H1 (cell line): ENCODE measurements at regions not wholly inside any gene's neighbourhood (a gene's known extent, or its start where the extent isn't known, plus 50 kb on each side); places are given as distances from the start of the nearest gene placed in this dataset.

Experiments used
- CTCF ChIA-PET: fragments of 300-600 bp; sonication (Branson Sonifier 250); formaldehyde crosslinking; loops from one replicate; lab custom pipeline; 2021; ENCODE audit not compliant: partially characterized antibody; lab: Charles Lee
- POLR2A ChIA-PET: fragments of 300-600 bp; sonication (Branson Sonifier 250); formaldehyde crosslinking; loops from one replicate; lab custom pipeline; 2021; ENCODE audit warnings: inconsistent platforms; ENCODE audit not compliant: partially characterized antibody; lab: Charles Lee
- DNase-seq, 2 experiments: peaks; one replicate each; pipeline versions ENCODE4 v3.0.0 to v3.0.0-alpha.2; 2010 to 2022; ENCODE audit warnings: low spot score in 2 of 2, low read depth in 1 of 2, mixed read lengths in 1 of 2
- FAIRE-seq: peaks from 2 replicates; lab custom pipeline; 2011; peaks lifted over from hg19 to GRCh38; lab: Jason Lieb, UNC
- H2AFZ ChIP-seq: 2 replicates; pipeline ENCODE4 v1.8.1; 2012; ENCODE audit warnings: low read length, inconsistent platforms
- H2AK5ac ChIP-seq: 2 replicates; pipeline ENCODE4 v1.6.1; 2013; ENCODE audit warnings: low read depth, low read length
- H2BK120ac ChIP-seq: replicated peaks from 2 replicates; pipeline ENCODE3; 2013; ENCODE audit warnings: low read depth, low read length, inconsistent platforms
- H2BK12ac ChIP-seq: 2 replicates; pipeline ENCODE4 v1.6.1; 2013; ENCODE audit warnings: low read depth, low read length
- H2BK15ac ChIP-seq: 2 replicates; pipeline ENCODE4 v1.6.1; 2013; ENCODE audit warnings: low read length
- H2BK20ac ChIP-seq: 2 replicates; pipeline ENCODE4 v1.6.1; 2013; ENCODE audit warnings: low read length
- H2BK5ac ChIP-seq: 2 replicates; pipeline ENCODE4 v1.6.1; 2013; ENCODE audit warnings: low read depth, low read length
- H3K14ac ChIP-seq: 2 replicates; pipeline ENCODE4 v1.6.1; 2013; ENCODE audit warnings: inconsistent platforms; ENCODE audit not compliant: insufficient read length
- H3K18ac ChIP-seq: 2 replicates; pipeline ENCODE4 v1.6.1; 2013; ENCODE audit warnings: low read length; ENCODE audit errors: extremely low read depth
- H3K23ac ChIP-seq: 2 replicates; pipeline ENCODE4 v1.6.1; 2013; ENCODE audit warnings: inconsistent platforms; ENCODE audit not compliant: insufficient read length
- H3K23me2 ChIP-seq: 2 replicates; pipeline ENCODE4 v1.6.1; 2013; ENCODE audit warnings: low read depth, low read length
- H3K27ac ChIP-seq: 2 replicates; pipeline ENCODE4 v1.6.1; 2011; ENCODE audit warnings: low read depth, low read length, inconsistent platforms
- H3K27me3 ChIP-seq, 4 experiments: replicated peaks in 1 of 4; 1 replicate in 1 of 4; 2 replicates in 3 of 4; pipeline versions ENCODE4 v1.6.1 to v1.8.1; 2011 to 2013; ENCODE audit warnings: low read length in 3 of 4, mild to moderate bottlenecking in 3 of 4, inconsistent platforms in 2 of 4, mixed read lengths in 2 of 4, moderate library complexity in 1 of 4; ENCODE audit not compliant: control insufficient read depth in 3 of 4, insufficient read depth in 3 of 4; ENCODE audit errors: extremely low read depth in 1 of 4
- H3K36me3 ChIP-seq, 4 experiments: 2 replicates each; pipeline versions ENCODE4 v1.6.1 to v1.8.1; 2011 to 2013; ENCODE audit warnings: mild to moderate bottlenecking in 4 of 4, low read length in 3 of 4, moderate library complexity in 2 of 4, control low read depth in 1 of 4, inconsistent platforms in 1 of 4; ENCODE audit not compliant: insufficient read depth in 4 of 4, control insufficient read depth in 2 of 4
- H3K4ac ChIP-seq: replicated peaks from 2 replicates; pipeline ENCODE3; 2013; ENCODE audit warnings: low read length, low read depth, mixed read lengths, inconsistent platforms; ENCODE audit not compliant: insufficient read length
- H3K4me1 ChIP-seq, 4 experiments: replicated peaks in 1 of 4; 1 replicate in 1 of 4; 2 replicates in 3 of 4; pipeline versions ENCODE4 v1.6.1 to v1.8.1; 2011 to 2013; ENCODE audit warnings: low read length in 3 of 4, inconsistent platforms in 2 of 4, mixed read lengths in 1 of 4; ENCODE audit not compliant: insufficient read depth in 4 of 4, control insufficient read depth in 3 of 4
- H3K4me2 ChIP-seq, 2 experiments: 2 replicates each; pipeline versions ENCODE4 v1.6.1 to v1.8.1; 2011 to 2013; ENCODE audit warnings: low read depth in 2 of 2, low read length in 2 of 2, control low read depth in 1 of 2, inconsistent platforms in 1 of 2, mild to moderate bottlenecking in 1 of 2; ENCODE audit not compliant: insufficient read depth in 1 of 2
- H3K4me3 ChIP-seq, 4 experiments: fragments of 200-600, 300-600 bp in 1 of 4; sonication (generic), shearing (Covaris generic), sonication (Bioruptor Twin) in 1 of 4; 2 replicates each; pipeline versions ENCODE4 v1.5.1 to v1.8.1; 2011 to 2016; ENCODE audit warnings: low read length in 4 of 4, low read depth in 3 of 4, control low read depth in 2 of 4, inconsistent platforms in 2 of 4, mild to moderate bottlenecking in 2 of 4, mixed read lengths in 1 of 4, moderate library complexity in 1 of 4; ENCODE audit not compliant: insufficient read depth in 2 of 4; ENCODE audit errors: extremely low read depth in 1 of 4
- H3K56ac ChIP-seq: replicated peaks from 2 replicates; pipeline ENCODE3; 2013; ENCODE audit warnings: low read depth, mild to moderate bottlenecking, mixed read lengths, low read length, inconsistent platforms; ENCODE audit not compliant: insufficient read length
- H3K79me1 ChIP-seq: 2 replicates; pipeline ENCODE4 v1.6.1; 2013; ENCODE audit warnings: low read depth, low read length, control low read depth
- H3K79me2 ChIP-seq, 2 experiments: 2 replicates each; pipeline versions ENCODE4 v1.6.1 to v1.8.1; 2012 to 2013; ENCODE audit warnings: low read length in 2 of 2, mild to moderate bottlenecking in 2 of 2, inconsistent platforms in 1 of 2; ENCODE audit not compliant: insufficient read depth in 2 of 2, control insufficient read depth in 1 of 2
- H3K9ac ChIP-seq, 4 experiments: replicated peaks in 1 of 4; 1 replicate in 1 of 4; 2 replicates in 3 of 4; pipeline versions ENCODE4 v1.6.1 to v1.8.1; 2011 to 2013; ENCODE audit warnings: low read depth in 3 of 4, low read length in 3 of 4, control low read depth in 2 of 4, mild to moderate bottlenecking in 2 of 4, moderate library complexity in 2 of 4, inconsistent platforms in 1 of 4; ENCODE audit errors: extremely low read depth in 1 of 4
- H3K9me3 ChIP-seq, 2 experiments: 2 replicates each; pipeline versions ENCODE4 v1.6.1 to v1.8.1; 2012 to 2013; ENCODE audit warnings: mild to moderate bottlenecking in 2 of 2, moderate library complexity in 2 of 2, control low read depth in 1 of 2, inconsistent platforms in 1 of 2, low read depth in 1 of 2, low read length in 1 of 2, mixed read lengths in 1 of 2; ENCODE audit not compliant: insufficient read depth in 2 of 2
- H4K20me1 ChIP-seq, 2 experiments: replicated peaks in 1 of 2; 2 replicates each; pipeline versions ENCODE3 to v1.8.1; 2011 to 2013; ENCODE audit warnings: inconsistent platforms in 2 of 2, low read length in 2 of 2, mild to moderate bottlenecking in 1 of 2; ENCODE audit not compliant: insufficient read depth in 2 of 2, control insufficient read depth in 1 of 2
- H4K5ac ChIP-seq: 2 replicates; pipeline ENCODE4 v1.6.1; 2013; ENCODE audit warnings: low read length, low read depth, mixed read lengths, inconsistent platforms; ENCODE audit not compliant: insufficient read length
- H4K8ac ChIP-seq: 2 replicates; pipeline ENCODE4 v1.8.0; 2013; ENCODE audit warnings: mild to moderate bottlenecking, moderate library complexity, low read length, inconsistent platforms; ENCODE audit not compliant: insufficient read depth; ENCODE audit errors: extremely low read depth
- H4K91ac ChIP-seq: replicated peaks from 2 replicates; pipeline ENCODE3; 2013; ENCODE audit warnings: low read length, mixed read lengths, inconsistent platforms; ENCODE audit not compliant: insufficient read length
- HDAC6 ChIP-seq: IDR thresholded peaks from one replicate; pipeline ENCODE4 v1.7.1; 2012; ENCODE audit warnings: low read depth, mild to moderate bottlenecking, inconsistent platforms, low read length, moderate library complexity
- JUND ChIP-seq: IDR thresholded peaks from 2 replicates; pipeline ENCODE4 v1.6.1; 2011; ENCODE audit warnings: mild to moderate bottlenecking, improper control_type of control experiment, low read length
- KDM1A ChIP-seq: fragments of 200-600, 300-600 bp; sonication (generic); IDR thresholded peaks from 2 replicates; pipeline ENCODE4 v1.7.1; 2016; ENCODE audit warnings: mild to moderate bottlenecking, low read length, borderline replicate concordance
- MAFK ChIP-seq: IDR thresholded peaks from 2 replicates; pipeline ENCODE4 v1.6.1; 2012; ENCODE audit warnings: low read depth, mild to moderate bottlenecking, improper control_type of control experiment, low read length
- RXRA ChIP-seq: IDR thresholded peaks from 2 replicates; pipeline ENCODE4 v1.6.1; 2011; ENCODE audit warnings: low read depth, mild to moderate bottlenecking, low read length, moderate library complexity; ENCODE audit not compliant: insufficient read depth
- whole genome bisulfite sequencing, 2 experiments: shearing (Covaris generic) in 1 of 2; methylation state at CpG; one replicate each; pipeline versions ENCODE4 v1.1.6 to v1.1.7; 2013 to 2015; ENCODE audit warnings: low lambda C conversion rate in 2 of 2, mixed read lengths in 2 of 2, inconsistent platforms in 1 of 2, low coverage in 1 of 2, missing lambda C conversion rate in 1 of 2; ENCODE audit not compliant: insufficient replicate concordance in 2 of 2, insufficient coverage in 1 of 2, insufficient read length in 1 of 2; ENCODE audit errors: extremely low coverage in 1 of 2, missing lambda C conversion rate in 1 of 2; 5-methylcytosine and 5-hydroxymethylcytosine counted together

GRCh38 chr1:164064501-164064900 lies 494.5 kb upstream of the PBX1 start:
- no peaks in the 10 kb centered on the region for H3K79me1 ChIP-seq
- H2BK12ac ChIP-seq, result no peak overlapping the region
- H2AFZ ChIP-seq, result no peak overlapping the region
- H3K4ac ChIP-seq, result no peak overlapping the region
- H2BK20ac ChIP-seq, result no peak overlapping the region
- no peak overlapping the region for H4K8ac ChIP-seq
- ChIA-PET CTCF (no interaction called here), POLR2A (no interaction called here)
- no peak overlapping the region for H3K4me3 ChIP-seq
- no peak for TF ChIP-seq KDM1A
- TF ChIP-seq MAFK, result no peak
- TF ChIP-seq RXRA, result no peak
- no peak for TF ChIP-seq JUND
- TF ChIP-seq HDAC6, result no peak
- no peaks in the 10 kb centered on the region; a peak in 1 of 4 replicates for H3K9me3 ChIP-seq
- H3K4me2 ChIP-seq, result no peak overlapping the region
- H4K91ac ChIP-seq, result no peak overlapping the region
- no peak overlapping the region for H3K9ac ChIP-seq
- no peak overlapping the region for H2BK5ac ChIP-seq
- H3K14ac ChIP-seq, result no peak overlapping the region
- no peaks in the 10 kb centered on the region for H4K20me1 ChIP-seq
- H3K36me3 ChIP-seq, result no peaks in the 10 kb centered on the region
- DNase-seq (no peak), FAIRE-seq (no peak)
- no peaks in the 10 kb centered on the region for H3K23me2 ChIP-seq
- no peak overlapping the region for H2AK5ac ChIP-seq
- WGBS, 2 experiments, result 82% methylated on average over 2 of the region's 2 CpGs; no CpG with 5 or more reads in 1 of the 2 experiments
- H4K5ac ChIP-seq, result no peak overlapping the region
- H2BK120ac ChIP-seq, result no peak overlapping the region
- no peaks in the 10 kb centered on the region for H3K79me2 ChIP-seq
- H3K27me3 ChIP-seq, result no peaks in the 10 kb centered on the region
- no peak overlapping the region for H3K18ac ChIP-seq
- no peak overlapping the region for H3K27ac ChIP-seq
- no peak overlapping the region for H3K23ac ChIP-seq
- no peaks in the 10 kb centered on the region for H3K4me1 ChIP-seq
- no peak overlapping the region for H2BK15ac ChIP-seq
- no peak overlapping the region for H3K56ac ChIP-seq
